ENCODE measurements at regions not wholly inside any gene's neighbourhood (a gene's known extent, or its start where the extent isn't known, plus 50 kb on each side); places are given as distances from the start of the nearest gene placed in this dataset.

DNA sequence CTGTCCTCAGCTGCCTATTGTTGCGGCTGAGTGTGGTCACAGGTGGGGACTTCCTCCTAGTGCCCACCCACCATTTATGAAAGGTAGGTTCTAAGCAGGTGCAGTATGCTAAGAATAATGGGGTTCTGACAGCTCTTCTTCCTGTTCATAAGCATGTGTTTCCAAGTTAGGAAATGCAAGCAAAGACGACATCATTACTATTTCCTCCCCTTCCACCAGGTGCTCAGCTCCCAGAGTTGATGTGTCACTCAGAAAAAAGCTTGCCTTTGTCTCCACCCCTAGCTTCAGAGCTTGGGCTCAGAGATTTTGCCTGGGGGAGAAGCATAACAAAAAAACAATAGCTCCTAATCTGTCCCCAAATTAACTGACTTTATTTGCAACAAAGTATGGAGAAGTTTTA lies 1076.7 kb downstream of the NR2F1-AS1 start:
- intact Hi-C loops (cut with micrococcal nuclease; ENCODE audit: unreplicated experiment), result no loop called here
- Mint-ChIP-seq H3K27ac (ENCODE audit: unreplicated experiment) (no peak overlapping the region), H3K4me3 (ENCODE audit: low read depth, unreplicated experiment) (no peak overlapping the region), H3K9me3 (ENCODE audit: low read depth, unreplicated experiment) (peaks cover 4% of the 10 kb centered on the region), H3K4me1 (ENCODE audit: low read depth, unreplicated experiment) (peaks cover 18% of the 10 kb centered on the region), H3K36me3 (ENCODE audit: insufficient read depth, unreplicated experiment) (no peaks in the 10 kb centered on the region), H3K27me3 (ENCODE audit: unreplicated experiment) (no peaks in the 10 kb centered on the region)
- CTCF ChIA-PET, result interaction anchor here (1.1 kb wide), 1 partner anchor 11 kb away, joined by 4 read pairs; no protein-coding TSS in a partner anchor
- no TSS peak for BruUV-seq (replicated peaks)
- DNase-seq, result peak; percentile 3
- TF ChIP-seq, protein P1, sequence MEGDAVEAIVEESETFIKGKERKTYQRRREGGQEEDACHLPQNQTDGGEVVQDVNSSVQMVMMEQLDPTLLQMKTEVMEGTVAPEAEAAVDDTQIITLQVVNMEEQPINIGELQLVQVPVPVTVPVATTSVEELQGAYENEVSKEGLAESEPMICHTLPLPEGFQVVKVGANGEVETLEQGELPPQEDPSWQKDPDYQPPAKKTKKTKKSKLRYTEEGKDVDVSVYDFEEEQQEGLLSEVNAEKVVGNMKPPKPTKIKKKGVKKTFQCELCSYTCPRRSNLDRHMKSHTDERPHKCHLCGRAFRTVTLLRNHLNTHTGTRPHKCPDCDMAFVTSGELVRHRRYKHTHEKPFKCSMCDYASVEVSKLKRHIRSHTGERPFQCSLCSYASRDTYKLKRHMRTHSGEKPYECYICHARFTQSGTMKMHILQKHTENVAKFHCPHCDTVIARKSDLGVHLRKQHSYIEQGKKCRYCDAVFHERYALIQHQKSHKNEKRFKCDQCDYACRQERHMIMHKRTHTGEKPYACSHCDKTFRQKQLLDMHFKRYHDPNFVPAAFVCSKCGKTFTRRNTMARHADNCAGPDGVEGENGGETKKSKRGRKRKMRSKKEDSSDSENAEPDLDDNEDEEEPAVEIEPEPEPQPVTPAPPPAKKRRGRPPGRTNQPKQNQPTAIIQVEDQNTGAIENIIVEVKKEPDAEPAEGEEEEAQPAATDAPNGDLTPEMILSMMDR (IDR thresholded peaks at IDR 0.05; ENCODE audit: unreplicated experiment), result no peak

GRCh38 chr5:92500752-92501151 lies 1080.3 kb downstream of the NR2F1-AS1 start:
- H3K27ac Mint-ChIP-seq (ENCODE audit: unreplicated experiment), result no peak overlapping the region
- H3K36me3 Mint-ChIP-seq (ENCODE audit: insufficient read depth, unreplicated experiment), result no peaks in the 10 kb centered on the region
- no peaks in the 10 kb centered on the region for H3K9me3 Mint-ChIP-seq (ENCODE audit: low read depth, unreplicated experiment)
- CTCF ChIA-PET, result no interaction called here
- H3K4me3 Mint-ChIP-seq (ENCODE audit: low read depth, unreplicated experiment), result no peak overlapping the region
- H3K27me3 Mint-ChIP-seq (ENCODE audit: unreplicated experiment), result no peaks in the 10 kb centered on the region
- BruUV-seq (replicated peaks), result no TSS peak
- no peak for DNase-seq
- peaks cover 16% of the 10 kb centered on the region for H3K4me1 Mint-ChIP-seq (ENCODE audit: low read depth, unreplicated experiment)
- intact Hi-C loops (cut with micrococcal nuclease; ENCODE audit: unreplicated experiment), result no loop called here
- TF ChIP-seq, protein P1 (IDR thresholded peaks at IDR 0.05; ENCODE audit: unreplicated experiment), result no peak

DNA sequence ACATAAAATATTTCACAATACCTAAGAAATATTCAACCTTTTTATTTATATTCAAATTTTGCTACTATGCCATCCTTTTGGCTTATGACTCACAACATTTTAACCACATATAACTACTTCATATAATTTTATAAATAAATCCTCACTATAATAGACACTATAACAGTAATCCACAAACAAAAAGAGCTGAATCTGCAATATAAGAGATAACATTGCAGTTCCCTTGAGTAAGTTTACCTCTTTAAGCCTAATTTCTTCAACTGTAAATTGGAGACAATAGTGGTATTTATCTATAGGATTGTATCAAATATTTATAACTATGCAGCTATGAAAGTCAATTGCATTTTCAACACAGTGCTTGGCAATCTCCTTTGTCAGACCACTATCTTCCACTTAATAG lies 1084.5 kb downstream of the NR2F1-AS1 start:
- no peak for DNase-seq
- Mint-ChIP-seq H3K27me3 (ENCODE audit: unreplicated experiment) (no peaks in the 10 kb centered on the region), H3K27ac (ENCODE audit: unreplicated experiment) (no peak overlapping the region), H3K4me3 (ENCODE audit: low read depth, unreplicated experiment) (no peak overlapping the region), H3K9me3 (ENCODE audit: low read depth, unreplicated experiment) (no peaks in the 10 kb centered on the region), H3K4me1 (ENCODE audit: low read depth, unreplicated experiment) (no peaks in the 10 kb centered on the region), H3K36me3 (ENCODE audit: insufficient read depth, unreplicated experiment) (no peaks in the 10 kb centered on the region)
- CTCF ChIA-PET, result no interaction called here
- intact Hi-C loops (cut with micrococcal nuclease; ENCODE audit: unreplicated experiment), result no loop called here
- TF ChIP-seq, protein P1 (IDR thresholded peaks at IDR 0.05; ENCODE audit: unreplicated experiment), result no peak
- no TSS peak for BruUV-seq (replicated peaks)

- intact Hi-C loops (cut with micrococcal nuclease; ENCODE audit: unreplicated experiment), result no loop called here
- TF ChIP-seq, protein P1 (IDR thresholded peaks at IDR 0.05; ENCODE audit: unreplicated experiment), result no peak
- CTCF ChIA-PET, result no interaction called here
- Mint-ChIP-seq H3K36me3 (ENCODE audit: insufficient read depth, unreplicated experiment) (no peaks in the 10 kb centered on the region), H3K4me3 (ENCODE audit: low read depth, unreplicated experiment) (no peak overlapping the region), H3K4me1 (ENCODE audit: low read depth, unreplicated experiment) (no peaks in the 10 kb centered on the region), H3K27me3 (ENCODE audit: unreplicated experiment) (no peaks in the 10 kb centered on the region), H3K27ac (ENCODE audit: unreplicated experiment) (no peak overlapping the region), H3K9me3 (ENCODE audit: low read depth, unreplicated experiment) (no peaks in the 10 kb centered on the region)
- no peak for DNase-seq
- no TSS peak for BruUV-seq (replicated peaks)
Observed at GRCh38 chr5:92494508-92494907, 1086.5 kb downstream of the NR2F1-AS1 start.
